ENCODE measurements at regions not wholly inside any gene's neighbourhood (a gene's known extent, or its start where the extent isn't known, plus 50 kb on each side); places are given as distances from the start of the nearest gene placed in this dataset.

- DNase-seq: no peak
Observed at GRCh38 chr1:187326557-187326956, 497.8 kb downstream of the PLA2G4A start.

- DNase-seq: no peak
Observed at GRCh38 chr1:187336441-187337168, 507.9 kb downstream of the PLA2G4A start.

GRCh38 chr1:187338762-187339412, 510.1 kb downstream of the PLA2G4A start:
- no peak for DNase-seq

- DNase-seq: no peak
Observed at GRCh38 chr1:187342495-187342894, 513.7 kb downstream of the PLA2G4A start.

GRCh38 chr1:187374082-187374481, 545.3 kb downstream of the PLA2G4A start:
- no peak for DNase-seq

- no peak for DNase-seq
Observed at GRCh38 chr1:187374742-187375141, 546.0 kb downstream of the PLA2G4A start.

GRCh38 chr1:187383366-187383765, 554.6 kb downstream of the PLA2G4A start:
- DNase-seq: no peak

- DNase-seq: no peak
Observed at GRCh38 chr1:187384504-187384903, 555.8 kb downstream of the PLA2G4A start.

GRCh38 chr1:187390215-187390818, 561.6 kb downstream of the PLA2G4A start:
- no peak for DNase-seq

- no peak for DNase-seq
Observed at GRCh38 chr1:187396226-187396625, 567.5 kb downstream of the PLA2G4A start.

- no peak for DNase-seq
Observed at GRCh38 chr1:187396929-187397796, 568.4 kb downstream of the PLA2G4A start.

GRCh38 chr1:187408212-187409004, 579.7 kb downstream of the PLA2G4A start:
- no peak for DNase-seq

GRCh38 chr1:187409341-187409740, 580.6 kb downstream of the PLA2G4A start:
- no peak for DNase-seq

GRCh38 chr1:187411118-187411517, 582.4 kb downstream of the PLA2G4A start:
- no peak for DNase-seq

- DNase-seq: no peak
Observed at GRCh38 chr1:187413405-187414169, 584.8 kb downstream of the PLA2G4A start.

GRCh38 chr1:187415065-187415464, 586.3 kb downstream of the PLA2G4A start:
- DNase-seq: no peak

GRCh38 chr1:187417520-187417919, 588.8 kb downstream of the PLA2G4A start:
- no peak for DNase-seq

- no peak for DNase-seq
Observed at GRCh38 chr1:187433598-187433997, 604.8 kb downstream of the PLA2G4A start.

- no peak for DNase-seq
Observed at GRCh38 chr1:187442603-187443002, 613.9 kb downstream of the PLA2G4A start.

- no peak for DNase-seq
Observed at GRCh38 chr1:187443939-187444338, 615.2 kb downstream of the PLA2G4A start.

GRCh38 chr1:187445066-187445465, 616.3 kb downstream of the PLA2G4A start:
- no peak for DNase-seq

GRCh38 chr1:187451238-187451637, 622.5 kb downstream of the PLA2G4A start:
- DNase-seq: no peak
